HepG2 (cell line): ENCODE measurements at regions not wholly inside any gene's neighbourhood (a gene's known extent, or its start where the extent isn't known, plus 50 kb on each side); places are given as distances from the start of the nearest gene placed in this dataset.

Experiments used
- ATAC-seq: fragments of 200-7000 bp; cut with Tn5 transposase; 3 replicates; pipeline ENCODE4 v1.9.1; 2020; ENCODE audit warnings: mild to moderate bottlenecking, moderate library complexity
- BruUV-seq: library from RNA; stranded (reverse); fragments of 400-500 nt; replicated peaks from 2 replicates; lab custom pipeline; 2021; lab: Mats Ljungman, UMichigan
- CTCF ChIA-PET: fragments of 300-600 bp; formaldehyde crosslinking; extraction: SDS; loops from one replicate; lab custom pipeline; 2021; ENCODE audit warnings: low total read pairs, inconsistent platforms, low intra/inter-chr PET ratio; lab: Yijun Ruan, JAX
- POLR2A ChIA-PET: fragments of 350-600 bp; sonication (Branson Sonifier 250); formaldehyde crosslinking; loops from one replicate; lab custom pipeline; 2020; ENCODE audit warnings: antibody characterized with exemption, inconsistent platforms; lab: Yijun Ruan, JAX
- DNase-seq: peaks from one replicate; pipeline ENCODE4 v3.0.0-alpha.2; 2015; ENCODE audit warnings: low spot score
- FAIRE-seq: peaks from 3 replicates; lab custom pipeline; 2011; peaks lifted over from hg19 to GRCh38; lab: Jason Lieb, UNC
- H2AFZ ChIP-seq: one replicate; pipeline ENCODE4 v1.6.1; 2011; ENCODE audit warnings: low read length, inconsistent platforms
- H3K27ac ChIP-seq: fragments of 300-600 bp; 3 replicates; pipeline ENCODE4 v1.8.0; 2011; ENCODE audit warnings: mixed run types, mild to moderate bottlenecking, mixed read lengths, low read length, inconsistent platforms; ENCODE audit not compliant: insufficient read depth; ENCODE audit errors: extremely low read length
- H3K27me3 ChIP-seq, 2 experiments: fragments of 200-600 bp in 1 of 2; 2 replicates in 1 of 2; 3 replicates in 1 of 2; pipeline versions ENCODE4 v1.6.0 to v1.8.0; 2011; ENCODE audit warnings: low read length in 2 of 2, mild to moderate bottlenecking in 2 of 2, moderate library complexity in 2 of 2, inconsistent platforms in 1 of 2; ENCODE audit not compliant: insufficient read depth in 2 of 2, control insufficient read depth in 1 of 2
- H3K36me3 ChIP-seq, 2 experiments: fragments of 200-600 bp in 1 of 2; replicated peaks in 1 of 2; 2 replicates in 1 of 2; 3 replicates in 1 of 2; pipeline versions ENCODE4 v1.5.1 to v1.8.0; 2011; ENCODE audit warnings: low read length in 2 of 2, inconsistent platforms in 1 of 2; ENCODE audit not compliant: insufficient read depth in 2 of 2, control insufficient read depth in 1 of 2
- H3K4me1 ChIP-seq: 2 replicates; pipeline ENCODE4 v1.5.1; 2012; ENCODE audit warnings: low read length, inconsistent platforms; ENCODE audit not compliant: insufficient read depth
- H3K4me2 ChIP-seq: 2 replicates; pipeline ENCODE4 v1.6.0; 2011; ENCODE audit warnings: low read depth, low read length, inconsistent platforms
- H3K4me3 ChIP-seq, 3 experiments: fragments of 200-600 bp in 1 of 3; sonication (generic), shearing (Covaris generic) in 1 of 3; replicated peaks in 1 of 3; 2 replicates each; pipeline ENCODE4 v1.5.1; 2011 to 2016; ENCODE audit warnings: low read length in 3 of 3, inconsistent platforms in 2 of 3, low read depth in 2 of 3, mild to moderate bottlenecking in 2 of 3, control low read depth in 1 of 3, mixed read lengths in 1 of 3; ENCODE audit not compliant: insufficient read depth in 1 of 3
- H3K79me2 ChIP-seq: one replicate; pipeline ENCODE4 v1.6.1; 2011; ENCODE audit warnings: low read length, inconsistent platforms; ENCODE audit not compliant: insufficient read depth
- H3K9ac ChIP-seq: 2 replicates; pipeline ENCODE4 v1.6.0; 2011; ENCODE audit warnings: mild to moderate bottlenecking, low read depth, low read length, inconsistent platforms; ENCODE audit not compliant: insufficient read depth
- H3K9me3 ChIP-seq: 2 replicates; pipeline ENCODE4 v1.5.1; 2012; ENCODE audit warnings: mild to moderate bottlenecking, low read length
- H4K20me1 ChIP-seq: 2 replicates; pipeline ENCODE4 v1.6.0; 2011; ENCODE audit warnings: inconsistent platforms, mild to moderate bottlenecking, low read length, moderate library complexity; ENCODE audit not compliant: insufficient read depth
- MLLT10 ChIP-seq: sonication (generic); formaldehyde crosslinking; IDR thresholded peaks from 2 replicates; pipeline ENCODE4 v1.4.0; 2020; ENCODE audit warnings: missing genetic modification reagents
- MTF2 ChIP-seq: sonication (generic); formaldehyde crosslinking; IDR thresholded peaks from 2 replicates; pipeline ENCODE4 v1.5.0; 2020; ENCODE audit warnings: missing genetic modification reagents, borderline replicate concordance
- POLR2AphosphoS5 ChIP-seq: IDR thresholded peaks from 2 replicates; pipeline ENCODE4 v1.6.1; 2012; ENCODE audit warnings: low read depth, low read length
- POLR2G ChIP-seq: fragments of 200-400 bp; formaldehyde crosslinking; IDR thresholded peaks from 2 replicates; pipeline ENCODE4 v1.6.1; 2018; ENCODE audit warnings: mild to moderate bottlenecking, low read depth, low read length, moderate library complexity
- SALL1 ChIP-seq: sonication (generic); formaldehyde crosslinking; IDR thresholded peaks from 2 replicates; pipeline ENCODE4 v1.8.0; 2022; ENCODE audit warnings: mild to moderate bottlenecking, missing genetic modification reagents
- STAT5B ChIP-seq: sonication (generic); formaldehyde crosslinking; IDR thresholded peaks from 2 replicates; pipeline ENCODE4 v1.4.0; 2020; ENCODE audit warnings: missing genetic modification reagents
- ZFP37 ChIP-seq: sonication (generic); formaldehyde crosslinking; IDR thresholded peaks from 2 replicates; pipeline ENCODE4 v1.4.0; 2020; ENCODE audit warnings: missing genetic modification reagents, borderline replicate concordance
- ZNF225 ChIP-seq: sonication (generic); formaldehyde crosslinking; IDR thresholded peaks from 2 replicates; pipeline ENCODE4 v1.4.0; 2020; ENCODE audit warnings: mild to moderate bottlenecking, missing genetic modification reagents
- ZNF264 ChIP-seq: sonication (generic); formaldehyde crosslinking; IDR thresholded peaks from 2 replicates; pipeline ENCODE4 v1.4.0; 2020; ENCODE audit warnings: missing genetic modification reagents
- ZNF446 ChIP-seq: sonication (generic); formaldehyde crosslinking; IDR thresholded peaks from 2 replicates; pipeline ENCODE4 v1.5.0; 2020; ENCODE audit warnings: mild to moderate bottlenecking, missing genetic modification reagents
- ZNF552 ChIP-seq: sonication (generic); formaldehyde crosslinking; IDR thresholded peaks from 2 replicates; pipeline ENCODE4 v1.9.0; 2022; ENCODE audit warnings: missing genetic modification reagents, mild to moderate bottlenecking, borderline replicate concordance
- ZNF562 ChIP-seq: sonication (generic); formaldehyde crosslinking; IDR thresholded peaks from 2 replicates; pipeline ENCODE4 v1.8.0; 2022; ENCODE audit warnings: missing genetic modification reagents, borderline replicate concordance
- ZNF652 ChIP-seq: IDR thresholded peaks from 2 replicates; pipeline ENCODE4 v1.6.1; 2016; ENCODE audit warnings: low read depth, borderline replicate concordance
- ZNF841 ChIP-seq: sonication (generic); formaldehyde crosslinking; IDR thresholded peaks from 2 replicates; pipeline ENCODE4 v1.8.1; 2023; ENCODE audit warnings: missing genetic modification reagents, borderline replicate concordance
- WGBS: methylation state at CpG from one replicate; pipeline ENCODE4 v1.1.6; 2017; ENCODE audit warnings: low lambda C conversion rate; 5-methylcytosine and 5-hydroxymethylcytosine counted together
- in situ Hi-C: cut with HindIII; loops from 2 replicates; pipeline ENCODE4 v1.10.0; 2017; ENCODE audit warnings: low pct_unique_long_range_greater_than_20kb; ENCODE audit not compliant: extremely low pct_ligation_motif_present
- intact Hi-C: fragments of 100-400 bp; cut with micrococcal nuclease; formaldehyde crosslinking; loops from one replicate; pipeline ENCODE4 v1.10.0; 2022; ENCODE audit not compliant: unreplicated experiment
- TF ChIP-seq, protein P1 (sequence below): IDR thresholded peaks from 2 replicates; pipeline ENCODE4 v1.6.1; 2016; ENCODE audit warnings: mild to moderate bottlenecking
- TF ChIP-seq, protein P2 (sequence below): sonication (generic); formaldehyde crosslinking; IDR thresholded peaks from 2 replicates; pipeline ENCODE4 v1.4.0; 2020; ENCODE audit warnings: missing genetic modification reagents

DNA sequence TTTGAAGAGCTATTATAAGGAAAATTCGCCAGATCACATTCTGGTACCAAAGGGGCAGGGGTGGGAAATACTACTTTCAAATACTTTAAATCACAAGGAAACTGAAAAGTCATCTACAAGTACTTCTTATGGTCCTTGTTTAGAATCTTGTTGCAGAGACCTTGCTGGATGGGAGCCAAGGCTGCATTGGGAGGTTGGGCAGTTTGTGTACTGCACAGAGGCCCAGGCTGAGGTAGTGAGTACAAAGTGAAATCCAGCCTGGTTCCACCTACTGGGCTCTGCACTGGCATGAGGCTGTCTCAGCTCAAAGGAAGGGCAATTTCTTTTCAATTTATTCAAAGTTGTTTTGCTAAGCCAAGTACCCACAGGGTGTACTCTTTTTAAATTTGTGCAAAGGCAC, 140.3 kb upstream of the DLX2 start:
- Histone ChIP-seq H4K20me1 (no peaks in the 10 kb centered on the region), H3K9ac (no peak overlapping the region), H3K27me3 (peaks cover 0 to 18% of the 10 kb centered on the region in 2 experiments; a peak in 1 of 5 replicates), H3K9me3 (no peaks in the 10 kb centered on the region), H3K4me1 (peaks cover 16% of the 10 kb centered on the region), H3K4me2 (no peak overlapping the region), H3K79me2 (no peaks in the 10 kb centered on the region), H2AFZ (no peak overlapping the region), H3K4me3 (no peak overlapping the region)
- intact Hi-C loops (no loop called here), in situ Hi-C loops (no loop called here)
- ATAC-seq = peak; percentile 63
- CTCF ChIA-PET = no interaction called here
- no TSS peak for BruUV-seq
- TF ChIP-seq ZNF446 (CRISPR knock-in tag) (no peak), SALL1 (CRISPR knock-in tag) (no peak), ZNF552 (CRISPR knock-in tag) (no peak), ZNF841 (CRISPR knock-in tag) (no peak), STAT5B (CRISPR knock-in tag) (no peak), ZFP37 (CRISPR knock-in tag) (no peak), MTF2 (CRISPR knock-in tag) (no peak), POLR2AphosphoS5 (no peak), ZNF264 (CRISPR knock-in tag) (no peak)
- TF ChIP-seq, all 625 proteins: peak for 0
- Histone ChIP-seq H3K27ac (no peak overlapping the region), H3K36me3 (no peaks in the 10 kb centered on the region)
- POLR2A ChIA-PET = interaction anchor here (0.9 kb wide), 1 partner anchor 11 kb away, joined by 3 read pairs; no protein-coding TSS in a partner anchor
- no peak for DNase-seq
- 5% methylated on average over 1 of the region's 1 CpG for WGBS
- FAIRE-seq = no peak

DNA sequence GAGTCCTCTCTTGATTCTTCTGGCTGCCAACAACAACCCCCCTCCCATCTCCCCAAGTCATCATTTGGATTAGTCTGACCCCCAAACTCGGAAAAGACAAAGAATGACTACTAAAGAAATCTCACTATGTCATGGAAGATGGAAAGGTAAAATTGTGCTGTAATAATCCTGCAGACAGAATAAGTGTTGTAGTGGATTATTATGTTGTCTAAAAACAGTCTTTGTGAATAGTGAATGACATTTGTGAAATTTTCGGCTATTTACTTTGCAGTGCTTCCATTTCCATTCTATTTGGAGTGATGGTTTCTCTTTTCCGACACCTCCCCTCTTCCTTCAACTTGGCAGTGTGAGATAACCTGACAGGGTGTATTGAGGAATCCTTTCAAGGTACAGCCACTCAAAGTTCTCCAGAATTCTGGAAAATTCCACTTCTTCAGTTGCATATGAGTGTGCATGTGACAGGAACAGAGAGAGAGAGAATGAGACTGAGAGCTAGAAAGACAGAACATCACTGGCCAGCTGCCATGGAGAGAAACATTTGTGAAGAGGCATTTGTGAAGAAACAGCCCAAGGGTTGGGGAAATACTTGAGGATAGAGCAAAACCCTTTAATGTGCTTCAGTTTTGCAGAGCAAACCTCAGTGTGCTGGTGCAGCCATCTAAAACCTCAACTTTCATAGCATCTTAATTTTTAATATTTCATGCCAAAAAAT, 141.9 kb upstream of the DLX2 start:
- no peaks in the 10 kb centered on the region for H3K9me3 ChIP-seq
- in situ Hi-C loops = no loop called here
- DNase-seq (no peak), ATAC-seq (no peak), FAIRE-seq (no peak)
- ChIA-PET POLR2A (no interaction called here), CTCF (no interaction called here)
- no peak overlapping the region for H3K27ac ChIP-seq
- no peak overlapping the region for H2AFZ ChIP-seq
- H3K9ac ChIP-seq = no peak overlapping the region
- no peaks in the 10 kb centered on the region for H3K36me3 ChIP-seq
- no TSS peak for BruUV-seq
- intact Hi-C loops = no loop called here
- 28% methylated on average over 3 of the region's 3 CpGs for WGBS
- H4K20me1 ChIP-seq = no peaks in the 10 kb centered on the region
- peaks cover 0 to 18% of the 10 kb centered on the region in 2 experiments; a peak in 2 of 5 replicates for H3K27me3 ChIP-seq
- H3K4me3 ChIP-seq = no peak overlapping the region
- H3K4me1 ChIP-seq = peaks cover 16% of the 10 kb centered on the region
- H3K79me2 ChIP-seq = no peaks in the 10 kb centered on the region
- H3K4me2 ChIP-seq = no peak overlapping the region
- TF ChIP-seq MLLT10 (CRISPR knock-in tag) (no peak), ZNF225 (CRISPR knock-in tag) (no peak), ZNF652 (CRISPR knock-in tag) (no peak), POLR2G (no peak), ZNF562 (CRISPR knock-in tag) (no peak)
- TF ChIP-seq, protein P1, sequence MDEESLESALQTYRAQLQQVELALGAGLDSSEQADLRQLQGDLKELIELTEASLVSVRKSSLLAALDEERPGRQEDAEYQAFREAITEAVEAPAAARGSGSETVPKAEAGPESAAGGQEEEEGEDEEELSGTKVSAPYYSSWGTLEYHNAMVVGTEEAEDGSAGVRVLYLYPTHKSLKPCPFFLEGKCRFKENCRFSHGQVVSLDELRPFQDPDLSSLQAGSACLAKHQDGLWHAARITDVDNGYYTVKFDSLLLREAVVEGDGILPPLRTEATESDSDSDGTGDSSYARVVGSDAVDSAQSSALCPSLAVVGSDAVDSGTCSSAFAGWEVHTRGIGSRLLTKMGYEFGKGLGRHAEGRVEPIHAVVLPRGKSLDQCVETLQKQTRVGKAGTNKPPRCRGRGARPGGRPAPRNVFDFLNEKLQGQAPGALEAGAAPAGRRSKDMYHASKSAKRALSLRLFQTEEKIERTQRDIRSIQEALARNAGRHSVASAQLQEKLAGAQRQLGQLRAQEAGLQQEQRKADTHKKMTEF (CRISPR knock-in tag) = no peak
- TF ChIP-seq, protein P2, sequence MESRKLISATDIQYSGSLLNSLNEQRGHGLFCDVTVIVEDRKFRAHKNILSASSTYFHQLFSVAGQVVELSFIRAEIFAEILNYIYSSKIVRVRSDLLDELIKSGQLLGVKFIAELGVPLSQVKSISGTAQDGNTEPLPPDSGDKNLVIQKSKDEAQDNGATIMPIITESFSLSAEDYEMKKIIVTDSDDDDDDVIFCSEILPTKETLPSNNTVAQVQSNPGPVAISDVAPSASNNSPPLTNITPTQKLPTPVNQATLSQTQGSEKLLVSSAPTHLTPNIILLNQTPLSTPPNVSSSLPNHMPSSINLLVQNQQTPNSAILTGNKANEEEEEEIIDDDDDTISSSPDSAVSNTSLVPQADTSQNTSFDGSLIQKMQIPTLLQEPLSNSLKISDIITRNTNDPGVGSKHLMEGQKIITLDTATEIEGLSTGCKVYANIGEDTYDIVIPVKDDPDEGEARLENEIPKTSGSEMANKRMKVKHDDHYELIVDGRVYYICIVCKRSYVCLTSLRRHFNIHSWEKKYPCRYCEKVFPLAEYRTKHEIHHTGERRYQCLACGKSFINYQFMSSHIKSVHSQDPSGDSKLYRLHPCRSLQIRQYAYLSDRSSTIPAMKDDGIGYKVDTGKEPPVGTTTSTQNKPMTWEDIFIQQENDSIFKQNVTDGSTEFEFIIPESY = no peak
